ENCODE measurements at regions not wholly inside any gene's neighbourhood (a gene's known extent, or its start where the extent isn't known, plus 50 kb on each side); places are given as distances from the start of the nearest gene placed in this dataset.

- H3K27me3 ChIP-seq (ENCODE audit: control insufficient read depth in 3 of 3, insufficient read depth in 3 of 3, low read length in 2 of 3): no peaks in the 10 kb centered on the region
- no peaks in the 10 kb centered on the region for H3K9me3 ChIP-seq (ENCODE audit: control insufficient read depth in 4 of 4, insufficient read depth in 3 of 4, low read length in 3 of 4)
- no peak overlapping the region for H3K27ac ChIP-seq (ENCODE audit: low read depth in 1 of 2, low read length in 1 of 2)
- DNase-seq (no peak), ATAC-seq (ENCODE audit: insufficient read depth, low FRiP score) (no peak)
- no peak overlapping the region for H3K9ac ChIP-seq (ENCODE audit: insufficient read depth in 1 of 2, low read length in 2 of 2)
- H3K4me1 ChIP-seq (ENCODE audit: control insufficient read depth in 5 of 5, insufficient read depth in 5 of 5, low read length in 5 of 5): peaks cover 0 to 21% (median 2%) of the 10 kb centered on the region in 5 donors
- no peak for TF ChIP-seq CTCF (IDR thresholded peaks at IDR 0.05; ENCODE audit: control extremely low read depth, extremely low read depth)
- no peaks in the 10 kb centered on the region for H3K36me3 ChIP-seq (ENCODE audit: control insufficient read depth in 4 of 4, insufficient read depth in 4 of 4, low read length in 4 of 4)
- H3K4me3 ChIP-seq: no peak overlapping the region
Measured at GRCh38 chr13:76335463-76335862, 550.7 kb downstream of the KCTD12 start.

- Histone ChIP-seq H3K27me3 (ENCODE audit: control insufficient read depth in 3 of 3, insufficient read depth in 3 of 3, low read length in 2 of 3) (no peaks in the 10 kb centered on the region), H3K9me3 (ENCODE audit: control insufficient read depth in 4 of 4, insufficient read depth in 3 of 4, low read length in 3 of 4) (no peaks in the 10 kb centered on the region), H3K36me3 (ENCODE audit: control insufficient read depth in 4 of 4, insufficient read depth in 4 of 4, low read length in 4 of 4) (no peaks in the 10 kb centered on the region), H3K9ac (ENCODE audit: insufficient read depth in 1 of 2, low read length in 2 of 2) (no peak overlapping the region), H3K4me1 (ENCODE audit: control insufficient read depth in 5 of 5, insufficient read depth in 5 of 5, low read length in 5 of 5) (peaks cover 0 to 21% (median 2%) of the 10 kb centered on the region in 5 donors), H3K4me3 (no peak overlapping the region), H3K27ac (ENCODE audit: low read depth in 1 of 2, low read length in 1 of 2) (no peak overlapping the region)
- WGBS, 2 donors: 12 to 13% methylated on average over 1 of the region's 1 CpG
- TF ChIP-seq CTCF (IDR thresholded peaks at IDR 0.05; ENCODE audit: control extremely low read depth, extremely low read depth): no peak
- ATAC-seq (ENCODE audit: insufficient read depth, low FRiP score): peak; percentile 35
- peak; percentile 21 to 93 (median 90) for DNase-seq
Measured at GRCh38 chr13:76331943-76332712, 554.1 kb downstream of the KCTD12 start.

GRCh38 chr13:76330761-76331160, 555.4 kb downstream of the KCTD12 start:
- 90 to 95% methylated on average over 2 of the region's 2 CpGs for WGBS, 2 donors
- Histone ChIP-seq H3K9me3 (ENCODE audit: control insufficient read depth in 4 of 4, insufficient read depth in 3 of 4, low read length in 3 of 4) (no peaks in the 10 kb centered on the region), H3K27ac (ENCODE audit: low read depth in 1 of 2, low read length in 1 of 2) (no peak overlapping the region), H3K4me1 (ENCODE audit: control insufficient read depth in 5 of 5, insufficient read depth in 5 of 5, low read length in 5 of 5) (peaks cover 0 to 21% (median 2%) of the 10 kb centered on the region in 5 donors), H3K27me3 (ENCODE audit: control insufficient read depth in 3 of 3, insufficient read depth in 3 of 3, low read length in 2 of 3) (no peaks in the 10 kb centered on the region), H3K36me3 (ENCODE audit: control insufficient read depth in 4 of 4, insufficient read depth in 4 of 4, low read length in 4 of 4) (no peaks in the 10 kb centered on the region), H3K9ac (ENCODE audit: insufficient read depth in 1 of 2, low read length in 2 of 2) (no peak overlapping the region), H3K4me3 (no peak overlapping the region)
- no peak for DNase-seq
- TF ChIP-seq CTCF (IDR thresholded peaks at IDR 0.05; ENCODE audit: control extremely low read depth, extremely low read depth): no peak
- no peak for ATAC-seq (ENCODE audit: insufficient read depth, low FRiP score)

Data from lung (tissue), 11 donors.